NB4 (cell line): ENCODE measurements at regions not wholly inside any gene's neighbourhood (a gene's known extent, or its start where the extent isn't known, plus 50 kb on each side); places are given as distances from the start of the nearest gene placed in this dataset.

Experiments
- CTCF ChIP-seq: IDR thresholded peaks from one replicate; pipeline ENCODE4 v1.5.1; 2012; ENCODE audit warnings: low read depth, low read length
- MAX ChIP-seq: IDR thresholded peaks from 2 replicates; pipeline ENCODE4 v1.6.1; 2011; ENCODE audit warnings: low read depth, low read length
- POLR2A ChIP-seq: IDR thresholded peaks from 2 replicates; pipeline ENCODE4 v1.6.1; 2011; ENCODE audit warnings: mild to moderate bottlenecking; ENCODE audit not compliant: insufficient read length; ENCODE audit errors: extremely low read depth

GRCh38 chr13:109275139-109275745, 511.1 kb downstream of the IRS2 start:
- no peak for TF ChIP-seq POLR2A
- no peak for TF ChIP-seq CTCF
- no peak for TF ChIP-seq MAX
